ENCODE measurements at regions not wholly inside any gene's neighbourhood (a gene's known extent, or its start where the extent isn't known, plus 50 kb on each side); places are given as distances from the start of the nearest gene placed in this dataset.

GRCh38 chr2:234438305-234438977, 58.4 kb downstream of the ARL4C start:
- DNase-seq (ENCODE audit: low read depth in 2 of 2), result no peak

GRCh38 chr2:234437642-234438304, 59.1 kb downstream of the ARL4C start:
- DNase-seq (ENCODE audit: low read depth in 2 of 2), result no peak

- DNase-seq (ENCODE audit: low read depth in 2 of 2), result no peak
These were observed 60.4 kb downstream of the ARL4C start for GRCh38 chr2:234436482-234436837.

- DNase-seq (ENCODE audit: low read depth in 2 of 2), result no peak
These were observed 60.9 kb downstream of the ARL4C start for GRCh38 chr2:234435836-234436481.

GRCh38 chr2:234433201-234433600, 63.7 kb downstream of the ARL4C start:
- no peak for DNase-seq (ENCODE audit: low read depth in 2 of 2)

- DNase-seq (ENCODE audit: low read depth in 2 of 2), result no peak
These were observed 66.0 kb downstream of the ARL4C start for GRCh38 chr2:234430871-234431270.

- no peak for DNase-seq (ENCODE audit: low read depth in 2 of 2)
These were observed 67.6 kb downstream of the ARL4C start for GRCh38 chr2:234429265-234429664.

- no peak for DNase-seq (ENCODE audit: low read depth in 2 of 2)
These were observed 69.5 kb downstream of the ARL4C start for GRCh38 chr2:234427081-234428061.

GRCh38 chr2:234426616-234427015, 70.3 kb downstream of the ARL4C start:
- no peak for DNase-seq (ENCODE audit: low read depth in 2 of 2)

- peak; percentile 41 to 58 for DNase-seq (ENCODE audit: low read depth in 2 of 2)
These were observed 71.0 kb downstream of the ARL4C start for GRCh38 chr2:234425639-234426603.

GRCh38 chr2:234423884-234424283, 73.0 kb downstream of the ARL4C start:
- no peak for DNase-seq (ENCODE audit: low read depth in 2 of 2)

- DNase-seq (ENCODE audit: low read depth in 2 of 2), result peak in 1 of 2 donors; percentile 33
These were observed 73.9 kb downstream of the ARL4C start for GRCh38 chr2:234422981-234423431.

- DNase-seq (ENCODE audit: low read depth in 2 of 2), result no peak
These were observed 74.6 kb downstream of the ARL4C start for GRCh38 chr2:234422273-234422732.

- DNase-seq (ENCODE audit: low read depth in 2 of 2), result no peak
These were observed 76.5 kb downstream of the ARL4C start for GRCh38 chr2:234420408-234420807.

GRCh38 chr2:234419726-234420125, 77.2 kb downstream of the ARL4C start:
- no peak for DNase-seq (ENCODE audit: low read depth in 2 of 2)

- no peak for DNase-seq (ENCODE audit: low read depth in 2 of 2)
These were observed 81.2 kb downstream of the ARL4C start for GRCh38 chr2:234415706-234416105.

- DNase-seq (ENCODE audit: low read depth in 2 of 2), result no peak
These were observed 82.3 kb downstream of the ARL4C start for GRCh38 chr2:234414596-234414995.

- DNase-seq (ENCODE audit: low read depth in 2 of 2), result no peak
These were observed 84.2 kb downstream of the ARL4C start for GRCh38 chr2:234412726-234413125.

GRCh38 chr2:234411793-234412192, 85.1 kb downstream of the ARL4C start:
- DNase-seq (ENCODE audit: low read depth in 2 of 2), result no peak

GRCh38 chr2:234410526-234410925, 86.4 kb downstream of the ARL4C start:
- no peak for DNase-seq (ENCODE audit: low read depth in 2 of 2)

- DNase-seq (ENCODE audit: low read depth in 2 of 2), result no peak
These were observed 87.3 kb downstream of the ARL4C start for GRCh38 chr2:234409590-234409989.
